WTC11 (cell line): ENCODE measurements at regions not wholly inside any gene's neighbourhood (a gene's known extent, or its start where the extent isn't known, plus 50 kb on each side); places are given as distances from the start of the nearest gene placed in this dataset.

Experiments
- ATAC-seq: fragments of 200-7000 bp; cut with Tn5 transposase; 2 replicates; pipeline ENCODE4 v1.10.0; 2021; ENCODE audit warnings: mild to moderate bottlenecking, moderate library complexity
- CTCF ChIA-PET: fragments of 300-600 bp; sonication (Branson Sonifier 250); formaldehyde crosslinking; loops from one replicate; lab custom pipeline; 2021; ENCODE audit warnings: antibody characterized with exemption; lab: Charles Lee
- POLR2A ChIA-PET: fragments of 350-600 bp; sonication (Branson Sonifier 250); formaldehyde crosslinking; loops from one replicate; lab custom pipeline; 2021; ENCODE audit warnings: antibody characterized with exemption; lab: Charles Lee
- DNase-seq: peaks from one replicate; pipeline ENCODE4 v3.0.0; 2021; ENCODE audit warnings: low spot score
- H3K27ac Mint-ChIP-seq: 2 replicates; pipeline ENCODE4 v1.8.0; 2021; ENCODE audit warnings: mixed read lengths
- H3K27me3 Mint-ChIP-seq: 2 replicates; pipeline ENCODE4 v1.8.0; 2021; ENCODE audit warnings: low read depth, mild to moderate bottlenecking, moderate library complexity, mixed read lengths
- H3K36me3 Mint-ChIP-seq: 2 replicates; pipeline ENCODE4 v1.8.0; 2021; ENCODE audit warnings: mixed read lengths
- H3K4me1 Mint-ChIP-seq: 2 replicates; pipeline ENCODE4 v1.8.0; 2022; ENCODE audit warnings: mixed read lengths
- H3K4me3 Mint-ChIP-seq: 2 replicates; pipeline ENCODE4 v1.8.0; 2021; ENCODE audit warnings: mild to moderate bottlenecking, moderate library complexity, mixed read lengths
- H3K9me3 Mint-ChIP-seq: 2 replicates; pipeline ENCODE4 v1.8.0; 2021; ENCODE audit warnings: mixed read lengths
- AFF4 ChIP-seq: sonication (generic); formaldehyde crosslinking; IDR thresholded peaks from 2 replicates; pipeline ENCODE4 v1.8.1; 2023; ENCODE audit warnings: mild to moderate bottlenecking, missing genetic modification reagents, borderline replicate concordance
- ATF6 ChIP-seq: sonication (generic); formaldehyde crosslinking; IDR thresholded peaks from 2 replicates; pipeline ENCODE4 v1.8.1; 2023; ENCODE audit warnings: mild to moderate bottlenecking, missing genetic modification reagents
- E2F4 ChIP-seq: sonication (generic); formaldehyde crosslinking; IDR thresholded peaks from 2 replicates; pipeline ENCODE4 v1.8.1; 2022; ENCODE audit warnings: low read depth, mild to moderate bottlenecking, moderate library complexity, missing genetic modification reagents, borderline replicate concordance
- EMX1 ChIP-seq: fragments of 250-450 bp; sonication (Bioruptor Pico); IDR thresholded peaks from 2 replicates; pipeline ENCODE4 v1.8.0; 2021; ENCODE audit warnings: mild to moderate bottlenecking
- ERG ChIP-seq: fragments of 250-450 bp; sonication (Bioruptor Pico); IDR thresholded peaks from 2 replicates; pipeline ENCODE4 v1.8.0; 2021; ENCODE audit warnings: mild to moderate bottlenecking
- ESRRA ChIP-seq: sonication (generic); formaldehyde crosslinking; IDR thresholded peaks from 2 replicates; pipeline ENCODE4 v1.8.1; 2022; ENCODE audit warnings: mild to moderate bottlenecking, missing genetic modification reagents, borderline replicate concordance
- ETV6 ChIP-seq: sonication (generic); formaldehyde crosslinking; IDR thresholded peaks from 2 replicates; pipeline ENCODE4 v1.8.1; 2022; ENCODE audit warnings: mild to moderate bottlenecking, missing genetic modification reagents
- FOXP4 ChIP-seq: sonication (generic); formaldehyde crosslinking; IDR thresholded peaks from 2 replicates; pipeline ENCODE4 v1.8.0; 2022; ENCODE audit warnings: mild to moderate bottlenecking, missing genetic modification reagents
- IRF2 ChIP-seq: sonication (generic); formaldehyde crosslinking; IDR thresholded peaks from 2 replicates; pipeline ENCODE4 v1.8.0; 2022; ENCODE audit warnings: low read depth, missing genetic modification reagents, borderline replicate concordance
- MAX ChIP-seq: sonication (generic); formaldehyde crosslinking; IDR thresholded peaks from 2 replicates; pipeline ENCODE4 v1.8.0; 2022; ENCODE audit warnings: mild to moderate bottlenecking, missing genetic modification reagents
- NR1H2 ChIP-seq: sonication (generic); formaldehyde crosslinking; IDR thresholded peaks from 2 replicates; pipeline ENCODE4 v1.9.0; 2021; ENCODE audit warnings: mild to moderate bottlenecking, moderate library complexity, missing genetic modification reagents
- NR2C2 ChIP-seq: sonication (generic); formaldehyde crosslinking; IDR thresholded peaks from 2 replicates; pipeline ENCODE4 v1.8.0; 2022; ENCODE audit warnings: mild to moderate bottlenecking, missing genetic modification reagents
- SMAD3 ChIP-seq: sonication (generic); formaldehyde crosslinking; IDR thresholded peaks from 2 replicates; pipeline ENCODE4 v1.8.0; 2022; ENCODE audit warnings: missing genetic modification reagents, mild to moderate bottlenecking, borderline replicate concordance
- SOX15 ChIP-seq: fragments of 250-450 bp; sonication (Bioruptor Pico); IDR thresholded peaks from 2 replicates; pipeline ENCODE4 v1.9.0; 2021; ENCODE audit warnings: mild to moderate bottlenecking
- STAT6 ChIP-seq: sonication (generic); formaldehyde crosslinking; conservative IDR thresholded peaks from 2 replicates; pipeline ENCODE4 v1.8.1; 2023; ENCODE audit warnings: mild to moderate bottlenecking, low read depth, missing genetic modification reagents, moderate library complexity
- TEAD4 ChIP-seq: sonication (generic); formaldehyde crosslinking; IDR thresholded peaks from 2 replicates; pipeline ENCODE4 v1.8.0; 2022; ENCODE audit warnings: mild to moderate bottlenecking, missing genetic modification reagents
- ZBTB43 ChIP-seq: sonication (generic); formaldehyde crosslinking; IDR thresholded peaks from 2 replicates; pipeline ENCODE4 v1.8.1; 2023; ENCODE audit warnings: mild to moderate bottlenecking, missing genetic modification reagents
- ZNF121 ChIP-seq: sonication (generic); formaldehyde crosslinking; IDR thresholded peaks from 2 replicates; pipeline ENCODE4 v1.8.0; 2023; ENCODE audit warnings: missing genetic modification reagents
- ZNF416 ChIP-seq: fragments of 250-450 bp; sonication (Bioruptor Pico); IDR thresholded peaks from 2 replicates; pipeline ENCODE4 v1.9.0; 2021; ENCODE audit warnings: mild to moderate bottlenecking, inconsistent platforms
- ZSCAN18 ChIP-seq: fragments of 250-450 bp; sonication (Bioruptor Pico); IDR thresholded peaks from 2 replicates; pipeline ENCODE4 v2.1.2; 2022; ENCODE audit warnings: mild to moderate bottlenecking, moderate library complexity

GRCh38 chr6:113137426-113137825 is 719.7 kb upstream of the MARCKS start:
- peak; percentile 62 for ATAC-seq
- no peak overlapping the region for H3K27ac Mint-ChIP-seq
- POLR2A ChIA-PET, result no interaction called here
- no peaks in the 10 kb centered on the region for H3K27me3 Mint-ChIP-seq
- DNase-seq, result peak; percentile 13
- CTCF ChIA-PET, result interaction anchor here (0.9 kb wide), 1 partner anchor 350 kb away, joined by 4 read pairs; no protein-coding TSS in a partner anchor
- H3K4me1 Mint-ChIP-seq, result peaks cover 4% of the 10 kb centered on the region; the same call in 1 of the 2 replicates
- TF ChIP-seq FOXP4 (CRISPR knock-in tag) (no peak), MAX (no peak), ETV6 (CRISPR knock-in tag) (no peak), E2F4 (CRISPR knock-in tag) (no peak), EMX1 (no peak), AFF4 (CRISPR knock-in tag) (no peak), ZNF416 (no peak)
- no peaks in the 10 kb centered on the region for H3K36me3 Mint-ChIP-seq
- no peak overlapping the region for H3K4me3 Mint-ChIP-seq
- no peaks in the 10 kb centered on the region for H3K9me3 Mint-ChIP-seq

- Mint-ChIP-seq H3K9me3 (no peaks in the 10 kb centered on the region), H3K4me3 (no peak overlapping the region), H3K36me3 (no peaks in the 10 kb centered on the region), H3K27me3 (no peaks in the 10 kb centered on the region), H3K27ac (no peak overlapping the region), H3K4me1 (peaks cover 4% of the 10 kb centered on the region; the same call in 1 of the 2 replicates)
- CTCF ChIA-PET, result no interaction called here
- ATAC-seq, result no peak
- DNase-seq, result no peak
- POLR2A ChIA-PET, result no interaction called here
- no peak for TF ChIP-seq ESRRA (CRISPR knock-in tag)
- TF ChIP-seq SMAD3 (CRISPR knock-in tag), result no peak
- TF ChIP-seq ZBTB43 (CRISPR knock-in tag), result no peak
- no peak for TF ChIP-seq SOX15 (CRISPR knock-in tag)
- no peak for TF ChIP-seq ERG (CRISPR knock-in tag)
- no peak for TF ChIP-seq ZSCAN18
- no peak for TF ChIP-seq ZNF121
- TF ChIP-seq IRF2, result no peak
- no peak for TF ChIP-seq NR1H2 (CRISPR knock-in tag)
- TF ChIP-seq ATF6 (CRISPR knock-in tag), result no peak
- no peak for TF ChIP-seq STAT6 (CRISPR knock-in tag)
- TF ChIP-seq NR2C2 (CRISPR knock-in tag), result no peak
- TF ChIP-seq TEAD4 (CRISPR knock-in tag), result no peak
Measured at GRCh38 chr6:113140721-113141120, 716.4 kb upstream of the MARCKS start.
